ENCODE measurements at regions not wholly inside any gene's neighbourhood (a gene's known extent, or its start where the extent isn't known, plus 50 kb on each side); places are given as distances from the start of the nearest gene placed in this dataset.

DNA sequence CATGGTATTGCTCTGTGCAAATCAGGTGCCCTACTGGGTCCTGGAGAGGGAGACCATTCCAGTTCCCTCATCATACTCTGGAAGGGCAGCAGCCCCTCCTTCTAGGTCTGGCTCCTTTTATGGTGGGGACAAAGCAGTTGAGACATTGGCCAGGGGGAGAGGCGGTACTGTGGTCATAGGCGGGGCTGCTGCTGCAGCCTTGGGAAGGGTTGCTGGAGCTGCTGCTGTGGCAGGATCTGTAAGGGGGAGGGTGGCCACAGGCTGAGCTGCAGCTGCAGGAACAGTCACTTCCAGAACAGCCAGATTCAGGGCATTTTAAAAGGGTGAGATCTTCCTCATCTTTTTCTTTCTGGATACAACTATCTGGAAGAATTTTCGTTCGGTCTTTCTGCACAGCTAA lies 233.0 kb upstream of the SGCD start:
- no peak for DNase-seq

DNA sequence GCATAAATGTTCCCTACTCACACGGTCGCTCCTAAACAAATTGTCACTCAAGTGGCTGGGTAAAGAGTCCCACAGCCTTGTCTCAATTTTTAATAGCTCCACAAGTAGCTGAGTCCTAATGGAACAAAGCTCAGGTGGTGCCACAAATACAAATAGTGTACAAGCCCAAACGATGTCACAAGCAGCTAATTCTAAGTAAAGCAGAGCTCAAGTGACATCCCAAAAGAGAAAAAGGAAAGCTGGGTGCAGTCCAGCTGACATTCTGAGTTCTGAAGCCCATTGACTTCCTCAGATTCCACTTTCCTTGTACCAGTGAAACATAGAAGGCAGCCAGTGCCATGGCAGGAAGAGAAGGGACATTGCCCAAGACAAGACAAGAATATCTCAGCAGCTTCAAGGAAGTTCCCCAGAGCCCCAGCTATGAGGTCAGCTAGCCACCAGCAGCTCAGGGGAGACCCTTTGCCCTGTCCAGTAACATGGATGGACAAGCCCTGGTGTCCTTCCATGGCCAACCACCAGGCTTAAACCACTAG lies 231.2 kb upstream of the SGCD start:
- DNase-seq, result no peak

DNA sequence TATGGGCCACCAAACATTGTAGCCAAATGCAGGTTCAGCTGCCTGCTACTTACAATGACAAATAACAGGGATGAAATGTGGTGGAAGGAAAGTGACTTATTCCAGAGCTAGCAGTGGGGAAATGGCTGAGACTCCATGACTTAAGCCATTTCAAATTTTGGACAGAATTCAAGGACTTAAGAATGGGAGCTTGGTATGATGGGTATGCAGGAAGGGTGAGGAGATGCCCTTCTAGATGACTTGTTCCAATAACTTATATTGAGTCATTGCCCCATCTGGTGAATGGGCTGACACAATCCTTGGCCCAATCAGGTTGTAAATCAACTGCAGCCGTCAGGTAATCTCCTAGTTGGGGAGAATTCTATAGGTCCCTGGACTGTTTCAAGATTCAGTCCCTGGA lies 230.7 kb upstream of the SGCD start:
- DNase-seq, result no peak

DNA sequence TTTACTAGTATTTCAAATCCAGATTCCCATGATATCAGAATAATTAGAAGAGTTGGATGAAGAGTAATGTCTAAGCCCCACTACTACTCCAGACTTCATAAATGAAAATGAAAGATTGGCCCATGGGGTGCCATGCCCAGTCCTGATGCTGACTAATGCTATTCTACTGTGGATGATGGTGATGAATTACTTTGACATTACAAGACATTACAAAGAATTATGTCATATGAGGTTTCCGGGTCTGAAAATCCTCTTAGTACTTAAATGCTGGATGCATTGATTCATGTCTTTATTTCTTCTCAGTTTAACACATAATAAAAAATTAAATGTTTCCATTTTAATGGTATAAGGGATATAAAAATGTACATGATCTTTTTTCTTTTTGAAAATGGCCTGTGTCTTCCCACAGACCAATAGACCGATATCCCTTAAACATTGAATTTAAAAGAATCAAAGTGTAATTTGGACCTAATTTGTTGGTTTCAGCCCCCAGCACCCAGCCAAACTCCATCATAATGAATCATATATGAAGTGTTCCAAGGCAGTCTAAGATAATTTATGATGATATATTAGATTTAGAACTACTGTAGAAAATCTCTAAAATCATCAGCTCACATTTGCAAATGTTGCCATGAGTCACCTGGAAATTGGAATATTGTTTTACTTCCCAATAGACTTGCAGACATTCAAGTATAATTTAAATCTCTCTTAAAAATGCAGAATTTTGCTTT lies 223.6 kb upstream of the SGCD start:
- DNase-seq, result no peak

DNA sequence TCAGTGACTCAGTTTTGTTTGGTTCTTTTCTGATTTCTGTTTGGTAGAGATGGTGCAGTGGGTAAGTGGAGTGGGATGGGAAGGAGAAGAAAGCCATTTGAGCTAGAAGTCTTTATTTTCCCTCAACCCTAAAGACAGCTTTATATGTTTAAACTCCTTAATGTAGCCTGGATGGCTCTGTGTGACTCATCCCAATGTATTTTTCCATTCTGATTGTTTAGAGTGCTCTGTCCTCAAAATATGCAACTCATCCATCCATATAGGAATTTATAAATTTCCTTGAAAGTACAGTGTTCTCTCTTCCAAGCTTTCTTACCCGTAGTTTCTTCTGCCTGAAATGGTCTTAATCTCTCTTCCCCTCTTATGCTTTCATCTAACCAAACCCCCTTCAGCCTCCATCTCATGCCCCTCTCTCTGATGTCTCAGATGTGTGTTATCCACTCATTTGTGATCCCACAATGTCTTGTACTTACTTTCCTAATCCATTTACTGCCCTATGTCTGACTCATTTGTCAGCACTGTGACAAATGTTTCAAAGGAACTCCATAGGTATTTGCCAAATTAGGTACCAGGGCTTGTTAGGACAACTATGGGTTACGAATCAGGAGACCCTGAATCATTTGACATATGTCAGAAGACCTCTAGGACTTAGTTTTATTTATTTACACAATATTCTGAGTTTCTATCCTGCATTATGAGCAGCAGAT lies 217.5 kb upstream of the SGCD start:
- DNase-seq, result no peak

DNA sequence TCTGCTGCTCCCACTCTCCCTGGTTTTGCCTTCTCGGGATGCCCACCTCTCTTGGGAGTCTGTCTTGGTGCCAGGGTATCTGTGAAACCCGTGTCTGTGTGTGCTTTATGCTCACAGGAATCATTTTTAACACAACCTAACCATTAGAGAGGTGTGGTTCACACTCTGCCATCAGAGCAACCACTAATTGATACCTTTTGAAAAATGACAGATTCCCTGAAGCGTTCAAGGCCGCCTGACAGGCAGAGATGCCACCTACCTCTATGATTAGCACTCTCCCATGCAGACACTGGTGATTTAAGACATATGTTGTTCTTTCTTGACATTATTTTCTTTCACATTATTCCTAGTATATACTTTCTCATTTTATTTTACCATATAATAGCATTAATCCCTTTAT lies 207.3 kb upstream of the SGCD start:
- DNase-seq, result no peak

DNA sequence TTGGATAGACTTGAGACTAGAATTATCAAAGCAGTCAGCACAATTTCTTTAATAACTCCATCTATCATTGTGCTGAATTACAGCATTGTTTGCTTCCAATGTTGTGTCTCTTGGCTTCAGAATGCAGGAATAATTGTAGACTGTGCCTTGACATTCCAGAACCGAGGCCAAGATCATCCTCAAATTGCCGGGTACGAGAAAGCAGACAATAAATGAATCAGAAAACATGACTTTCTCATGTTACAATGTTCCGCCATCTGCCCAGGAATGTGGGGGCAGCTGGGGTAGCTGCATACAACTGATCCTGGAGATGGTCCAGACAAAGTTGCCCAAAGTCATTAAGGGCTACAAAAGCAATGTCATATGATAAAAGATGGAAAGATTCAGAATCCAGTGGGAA lies 206.2 kb upstream of the SGCD start:
- DNase-seq, result no peak

DNA sequence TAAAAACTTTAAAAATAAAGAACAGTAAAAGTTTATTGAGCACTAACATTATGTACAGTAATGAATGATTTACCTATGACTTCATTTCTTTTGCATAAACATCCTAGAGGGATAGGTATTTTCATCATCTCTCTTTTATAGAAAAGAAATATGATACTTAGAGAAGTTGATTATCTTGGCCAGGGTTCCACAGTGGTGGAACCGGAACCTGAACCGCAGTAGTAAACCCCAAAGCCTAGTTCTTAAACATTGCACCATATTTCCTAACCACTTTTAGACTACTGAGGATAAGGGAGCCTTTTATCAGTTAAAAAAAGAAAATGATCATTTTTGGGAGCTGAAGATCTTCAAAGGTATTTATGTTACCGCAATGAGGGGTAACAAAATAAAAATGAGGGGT lies 205.7 kb upstream of the SGCD start:
- no peak for DNase-seq

DNA sequence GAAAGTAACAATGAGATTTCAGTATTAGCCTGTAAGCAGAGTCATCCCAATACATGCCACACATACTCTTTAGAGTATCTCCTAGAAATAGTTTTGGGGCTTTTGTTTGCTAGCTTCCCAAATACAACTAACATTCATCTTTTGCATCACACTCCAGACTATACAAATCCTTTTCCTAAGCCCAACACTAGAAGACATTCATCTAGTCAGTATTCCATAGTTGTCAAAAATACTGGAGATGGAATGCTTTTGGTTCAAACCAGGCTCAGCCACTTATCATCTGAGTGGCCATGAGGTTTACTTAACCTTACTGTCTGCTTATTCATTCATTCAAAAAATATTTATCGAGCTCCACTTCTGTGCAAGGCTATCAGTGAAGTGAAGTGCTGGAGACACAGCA lies 205.1 kb upstream of the SGCD start:
- DNase-seq, result no peak

DNA sequence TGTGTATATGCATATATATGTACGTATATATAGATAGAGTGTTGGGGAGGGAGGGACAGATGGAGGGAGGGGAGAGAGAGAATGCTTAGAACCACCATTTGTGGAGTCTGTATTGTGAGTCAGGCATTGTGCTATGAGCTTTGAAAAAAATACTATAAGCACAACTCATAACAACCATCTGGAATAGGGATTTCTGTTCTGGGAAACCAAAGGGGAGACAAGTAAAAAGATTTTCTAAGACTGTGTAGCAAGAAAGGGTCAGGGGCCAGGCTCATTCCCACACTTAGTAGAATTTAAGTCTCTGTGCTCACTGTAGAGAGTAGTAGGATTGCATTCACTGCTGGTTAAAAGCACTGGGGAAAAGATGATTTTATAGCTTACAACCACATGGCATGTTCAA lies 202.3 kb upstream of the SGCD start:
- DNase-seq, result no peak

DNA sequence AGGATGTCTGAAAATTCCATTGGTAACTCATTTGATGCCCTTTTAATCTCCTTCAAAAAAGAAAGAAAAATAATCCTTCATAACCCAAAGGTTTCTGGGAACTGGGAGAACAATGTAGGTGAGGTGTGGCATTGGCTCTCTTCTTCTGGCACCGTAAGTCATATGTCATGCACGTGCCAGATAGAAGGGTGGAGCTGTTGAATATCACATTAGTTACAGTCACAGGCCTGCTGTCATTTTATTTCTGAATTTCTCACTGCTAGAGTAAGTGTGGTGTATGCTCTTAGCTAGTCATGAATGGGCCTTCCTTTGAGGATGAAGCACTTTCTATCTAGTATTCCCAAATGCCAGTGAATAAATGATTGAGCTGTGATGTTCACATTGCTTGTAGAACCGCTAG lies 201.8 kb upstream of the SGCD start:
- DNase-seq, result no peak

DNA sequence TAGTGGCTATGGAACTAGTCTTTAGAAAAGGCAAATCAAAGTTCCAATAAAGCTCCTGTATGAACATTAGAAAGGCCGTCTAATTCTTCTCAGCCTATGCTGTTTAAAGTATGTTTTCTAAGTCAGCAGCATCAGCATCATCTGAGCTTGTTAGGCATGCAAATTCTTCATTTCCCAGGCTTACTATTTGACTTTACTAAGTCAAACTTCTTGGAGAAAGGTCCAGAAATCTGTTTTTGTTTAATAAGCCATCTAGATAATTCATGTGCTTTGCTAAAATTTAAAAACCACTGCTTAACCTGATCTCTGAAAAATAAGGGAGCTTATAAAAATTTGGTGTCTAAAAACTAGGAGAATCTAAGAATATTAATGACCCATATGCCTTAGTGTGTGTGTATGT lies 200.2 kb upstream of the SGCD start:
- no peak for DNase-seq

DNA sequence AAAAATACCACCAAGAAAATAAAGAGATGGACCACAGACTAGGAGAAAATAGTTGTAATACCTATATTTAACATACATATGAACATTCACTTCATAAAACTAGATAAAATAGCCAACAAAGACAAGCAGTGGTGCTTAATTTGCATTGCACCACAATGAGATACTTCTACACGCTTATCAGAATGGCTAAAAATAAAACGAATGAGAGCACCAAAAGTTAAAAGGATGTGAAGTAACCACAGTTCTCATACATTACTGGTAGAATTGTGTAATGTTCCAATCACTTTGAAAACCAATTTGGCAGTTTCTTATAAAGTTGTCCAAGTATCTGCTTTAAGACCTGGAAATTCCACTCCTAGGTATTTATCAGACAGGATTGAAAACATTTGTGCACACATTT lies 198.9 kb upstream of the SGCD start:
- DNase-seq, result no peak

DNA sequence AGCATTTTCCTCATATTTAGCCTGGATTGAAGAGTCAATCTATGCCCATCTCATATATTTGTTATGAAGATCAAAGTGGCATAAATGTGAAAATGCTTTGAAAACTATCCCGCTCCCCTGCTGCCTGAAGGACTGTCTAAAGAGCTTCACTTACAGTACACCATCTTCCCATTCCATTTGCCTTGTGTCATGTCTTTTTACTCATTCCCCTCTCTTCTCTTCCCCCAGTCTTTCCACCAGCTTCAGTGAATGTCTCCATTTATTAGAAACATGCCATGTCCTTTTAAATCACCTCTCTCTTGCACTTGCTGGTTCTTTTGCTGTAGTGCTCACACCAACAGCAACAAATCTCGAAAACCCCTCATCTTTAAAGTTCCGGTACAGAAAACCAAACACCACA lies 192.7 kb upstream of the SGCD start:
- no peak for DNase-seq

DNA sequence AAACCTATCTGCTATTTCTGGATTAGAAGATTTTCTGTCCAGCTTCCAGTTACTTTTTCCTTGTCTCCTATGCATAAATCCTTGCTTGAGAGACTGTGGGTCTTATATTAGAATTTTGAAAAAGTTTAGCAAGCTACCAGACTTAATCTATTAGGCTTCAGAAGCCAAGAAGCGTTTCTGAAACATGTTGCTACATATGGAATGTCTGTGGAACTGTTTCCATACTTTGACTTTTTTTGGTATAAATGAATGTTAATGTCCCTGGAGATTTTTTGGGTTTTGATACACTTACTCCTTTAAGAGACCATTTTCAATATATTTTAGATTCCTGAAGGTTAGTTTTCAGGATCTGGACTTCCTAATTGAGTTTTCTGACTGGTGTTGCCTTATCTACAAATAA lies 191.4 kb upstream of the SGCD start:
- DNase-seq, result no peak

DNA sequence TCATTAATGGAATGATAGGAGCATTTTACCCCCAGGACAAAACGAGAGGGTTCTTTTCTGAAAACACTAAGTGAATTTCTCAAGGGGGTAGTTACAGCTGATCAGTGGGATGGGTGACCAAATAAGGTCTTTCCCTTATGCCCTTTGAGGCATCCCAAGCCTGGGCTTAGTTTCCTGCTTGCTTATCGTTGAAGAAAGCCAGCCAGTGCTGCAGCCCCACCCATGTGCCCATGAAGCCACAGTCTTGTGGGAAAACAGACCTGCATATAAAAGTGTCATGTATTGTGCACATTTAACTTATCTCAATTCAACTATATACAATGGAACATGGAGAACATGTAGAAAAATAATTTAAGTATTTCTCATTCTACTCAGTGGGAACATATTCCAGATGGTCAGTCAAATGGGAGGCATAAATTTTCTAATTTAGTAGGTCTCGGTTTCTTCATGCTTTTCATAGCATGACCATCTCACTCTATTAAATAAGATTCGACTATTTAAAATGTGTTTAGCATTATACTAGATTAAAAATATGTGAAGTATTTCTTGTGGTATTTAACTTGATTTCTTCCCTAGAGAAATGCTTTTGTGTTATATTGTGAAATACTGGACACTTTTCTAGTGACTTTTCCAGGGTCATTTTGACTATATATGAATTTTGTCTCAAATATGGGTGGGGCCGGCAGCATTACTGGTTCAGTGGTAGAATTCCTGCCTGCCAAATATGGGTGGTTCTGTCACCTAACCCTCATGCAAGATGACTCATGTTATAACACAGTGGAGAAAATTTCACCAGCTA lies 189.7 kb upstream of the SGCD start:
- DNase-seq, result no peak

DNA sequence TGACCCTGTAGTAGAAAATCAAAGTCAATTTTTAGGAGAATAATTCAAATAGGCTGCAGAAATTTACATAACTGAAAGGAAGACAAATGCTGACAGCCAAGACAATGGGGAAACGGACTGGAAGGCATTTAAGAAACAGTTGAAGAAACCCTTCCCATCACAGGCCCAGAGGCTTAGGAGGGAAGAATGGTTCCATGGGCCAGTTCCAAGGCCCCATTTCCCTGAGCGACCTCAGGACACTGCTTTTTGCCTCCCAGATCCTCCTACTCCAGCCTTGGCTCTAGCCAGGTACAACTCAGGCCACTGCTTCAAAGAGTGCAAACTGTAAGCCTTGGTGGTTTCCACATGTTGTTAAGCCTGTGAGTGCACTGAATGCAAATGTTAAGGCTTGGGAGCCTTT lies 184.1 kb upstream of the SGCD start:
- no peak for DNase-seq

DNA sequence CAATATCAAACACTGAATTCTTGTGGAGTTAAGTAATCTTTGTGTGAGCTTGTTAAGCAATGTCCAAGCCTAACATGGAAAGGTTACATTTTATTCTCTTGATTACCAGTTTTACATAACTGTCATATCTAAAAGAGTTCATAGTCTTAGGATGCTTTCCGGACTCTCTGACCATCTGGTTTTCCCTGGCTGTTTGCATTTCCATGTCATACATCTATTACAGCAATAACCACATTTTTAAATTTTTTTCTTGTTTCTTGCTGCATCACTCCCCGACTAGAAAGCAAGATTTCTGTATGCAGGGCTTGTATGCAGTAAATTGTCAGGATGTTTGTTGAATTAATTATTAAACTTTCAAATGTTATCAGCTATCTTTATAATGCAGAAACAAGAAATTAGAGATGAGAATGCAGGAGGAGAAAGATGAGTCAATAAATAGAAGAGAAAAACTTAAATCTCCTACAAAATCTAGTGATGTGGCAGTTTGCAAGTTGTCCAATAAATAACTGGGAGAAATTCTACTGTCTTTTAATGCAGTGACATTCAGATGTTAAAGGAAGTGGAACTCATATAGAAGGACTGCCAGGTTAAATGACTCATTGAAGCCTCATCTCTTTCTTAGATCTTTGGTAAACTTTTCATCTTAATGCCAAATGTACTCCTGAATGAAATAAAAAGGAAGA lies 179.6 kb upstream of the SGCD start:
- no peak for DNase-seq

DNA sequence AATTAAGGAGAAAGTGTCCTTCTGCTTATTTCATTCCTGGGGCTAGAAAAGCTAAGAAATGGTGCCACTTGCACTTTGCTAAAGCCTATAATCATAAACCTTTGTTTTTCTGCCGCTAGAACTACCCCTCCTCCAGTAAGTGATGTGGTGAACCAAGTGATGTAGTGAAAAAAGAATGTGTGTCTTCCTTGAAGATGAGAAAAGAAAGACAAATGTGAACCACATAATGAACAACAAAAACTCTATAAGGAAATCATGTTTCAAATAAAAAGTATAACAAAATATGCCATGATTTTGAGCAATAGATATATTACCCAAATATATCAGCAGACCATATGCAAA lies 179.0 kb upstream of the SGCD start:
- DNase-seq, result no peak

DNA sequence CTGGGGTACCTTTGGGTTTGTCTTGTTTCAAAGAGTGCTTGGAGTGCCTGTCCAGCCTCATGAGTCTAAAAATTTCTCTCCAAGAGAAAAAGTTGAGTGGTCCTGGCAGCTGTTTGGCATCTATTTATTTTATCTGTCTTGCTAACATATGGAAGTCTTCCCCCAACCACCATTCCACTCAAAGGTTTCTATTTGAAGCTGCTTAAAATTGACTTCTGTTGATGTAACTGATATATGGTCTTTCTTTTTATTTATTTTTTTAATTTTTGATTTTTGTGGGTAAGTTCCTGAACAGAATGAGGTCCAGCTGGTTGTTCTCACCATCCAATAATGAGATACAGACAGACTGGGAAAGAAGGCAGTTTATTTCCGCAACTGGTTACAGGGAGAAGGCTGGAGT lies 178.7 kb upstream of the SGCD start:
- DNase-seq, result no peak

DNA sequence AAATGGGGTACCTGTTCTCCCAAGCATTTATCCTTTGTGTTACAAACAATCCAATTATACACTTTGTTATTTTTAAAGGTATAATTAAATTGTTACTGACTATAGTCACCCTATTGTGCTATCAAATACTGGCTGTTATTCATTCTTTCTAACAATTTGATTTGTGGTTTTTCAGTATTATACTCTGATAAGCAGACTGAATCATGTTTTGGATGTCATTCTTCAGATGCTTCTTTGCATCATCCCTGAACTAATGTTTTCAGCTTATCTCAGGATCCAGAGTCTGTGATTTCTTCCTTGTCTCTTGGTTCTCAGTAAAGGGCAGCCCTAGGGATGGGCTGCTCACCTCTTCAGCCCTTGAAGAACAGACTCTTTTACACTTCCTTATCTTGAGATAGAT lies 177.8 kb upstream of the SGCD start:
- DNase-seq, result no peak

DNA sequence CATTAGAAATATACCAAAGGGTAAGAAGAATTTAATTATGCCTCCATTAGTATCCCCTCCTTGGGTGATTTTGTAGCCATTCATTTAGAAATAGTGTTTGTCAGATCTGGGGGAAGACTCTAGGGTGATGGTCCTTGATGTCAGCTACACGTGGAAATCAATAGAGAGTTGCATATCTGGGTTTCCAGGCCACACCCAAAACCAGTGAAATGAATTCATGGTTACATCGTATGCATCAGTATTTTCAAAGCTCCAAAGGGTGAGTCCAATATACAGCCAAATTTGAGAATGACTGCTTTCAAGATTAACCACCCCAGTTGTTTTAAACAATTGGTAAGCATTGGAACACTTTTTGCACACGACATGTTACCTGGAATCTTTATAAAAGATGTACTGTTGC lies 173.4 kb upstream of the SGCD start:
- DNase-seq, result no peak

DNA sequence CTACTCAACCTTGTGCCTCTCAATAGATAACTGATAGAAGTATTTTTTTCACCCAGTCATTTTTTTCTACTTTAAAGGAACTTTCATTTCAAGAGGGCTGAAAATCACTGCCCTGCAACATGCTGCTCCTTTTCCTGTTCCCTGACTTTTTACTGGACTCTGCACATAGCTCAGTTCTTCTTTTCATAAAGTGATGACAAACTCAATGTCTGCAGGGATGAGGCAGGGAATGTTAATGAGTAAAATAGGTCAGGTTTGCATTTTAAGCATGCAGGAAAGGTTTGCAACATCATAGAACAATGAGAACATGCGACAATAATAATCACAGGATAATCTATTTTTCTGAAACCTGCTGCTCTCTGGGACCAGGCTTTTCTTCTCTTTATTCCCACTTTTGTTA lies 172.2 kb upstream of the SGCD start:
- DNase-seq, result no peak

DNA sequence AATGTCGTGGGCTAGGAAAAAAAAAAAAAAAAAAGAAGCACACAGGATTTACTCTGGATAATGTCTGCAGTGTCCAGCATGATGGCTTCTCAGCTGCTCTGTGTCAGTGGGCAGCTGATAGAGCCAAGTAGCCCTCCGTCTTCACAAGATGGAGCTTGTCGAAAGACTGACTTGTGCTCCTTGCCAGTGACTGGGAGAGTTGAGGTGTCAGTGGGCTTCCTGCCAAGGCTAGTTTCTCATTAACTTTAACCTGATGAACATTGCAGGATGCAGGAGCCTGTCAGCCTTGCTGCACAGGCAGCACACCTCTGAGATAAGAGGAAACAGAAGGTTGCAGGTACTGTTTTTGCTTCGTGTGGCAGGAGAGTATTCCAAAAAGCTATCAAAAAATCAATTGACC lies 171.4 kb upstream of the SGCD start:
- DNase-seq, result no peak
